ENCODE measurements at regions not wholly inside any gene's neighbourhood (a gene's known extent, or its start where the extent isn't known, plus 50 kb on each side); places are given as distances from the start of the nearest gene placed in this dataset.

DNA sequence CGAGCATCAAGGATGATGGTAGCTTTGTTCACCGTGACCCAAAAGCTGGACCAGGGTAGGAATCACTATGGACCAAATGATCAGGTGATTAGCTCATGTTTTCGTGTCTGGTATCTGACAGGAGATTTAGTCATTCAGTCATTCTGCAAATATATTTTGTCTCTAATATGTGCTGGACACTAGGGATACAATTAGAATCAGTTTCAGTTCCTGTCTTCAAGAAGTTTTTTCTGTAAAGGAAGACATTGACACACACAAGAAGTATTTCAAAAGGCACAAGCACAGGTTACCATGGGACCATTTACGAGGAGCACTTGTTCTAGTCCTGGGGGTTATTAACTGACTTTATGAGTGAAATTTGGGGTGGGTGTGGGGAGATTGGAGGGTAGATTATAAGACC is 244.9 kb downstream of the HIVEP2 start:
- TF ChIP-seq, protein P1, sequence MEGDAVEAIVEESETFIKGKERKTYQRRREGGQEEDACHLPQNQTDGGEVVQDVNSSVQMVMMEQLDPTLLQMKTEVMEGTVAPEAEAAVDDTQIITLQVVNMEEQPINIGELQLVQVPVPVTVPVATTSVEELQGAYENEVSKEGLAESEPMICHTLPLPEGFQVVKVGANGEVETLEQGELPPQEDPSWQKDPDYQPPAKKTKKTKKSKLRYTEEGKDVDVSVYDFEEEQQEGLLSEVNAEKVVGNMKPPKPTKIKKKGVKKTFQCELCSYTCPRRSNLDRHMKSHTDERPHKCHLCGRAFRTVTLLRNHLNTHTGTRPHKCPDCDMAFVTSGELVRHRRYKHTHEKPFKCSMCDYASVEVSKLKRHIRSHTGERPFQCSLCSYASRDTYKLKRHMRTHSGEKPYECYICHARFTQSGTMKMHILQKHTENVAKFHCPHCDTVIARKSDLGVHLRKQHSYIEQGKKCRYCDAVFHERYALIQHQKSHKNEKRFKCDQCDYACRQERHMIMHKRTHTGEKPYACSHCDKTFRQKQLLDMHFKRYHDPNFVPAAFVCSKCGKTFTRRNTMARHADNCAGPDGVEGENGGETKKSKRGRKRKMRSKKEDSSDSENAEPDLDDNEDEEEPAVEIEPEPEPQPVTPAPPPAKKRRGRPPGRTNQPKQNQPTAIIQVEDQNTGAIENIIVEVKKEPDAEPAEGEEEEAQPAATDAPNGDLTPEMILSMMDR (IDR thresholded peaks at IDR 0.05) = no peak
- no peak for TF ChIP-seq POLR2A (IDR thresholded peaks at IDR 0.05)
- WGBS, 4 donors = 78 to 85% (median 82%) methylated on average over 4 of the region's 4 CpGs
- H3K27me3 ChIP-seq = no peaks in the 10 kb centered on the region
- no peaks in the 10 kb centered on the region for H3K36me3 ChIP-seq (replicated peaks in 1 of 2)
- peaks cover 4 to 22% of the 10 kb centered on the region in 2 donors for H3K4me1 ChIP-seq (replicated peaks in 1 of 2)
- no peaks in the 10 kb centered on the region for H3K9me3 ChIP-seq (replicated peaks in 1 of 3)
- no peak for DNase-seq
- no peak overlapping the region for H3K27ac ChIP-seq
- H3K4me3 ChIP-seq = no peak overlapping the region
- intact Hi-C loops (cut with DNase I) = no loop called here

DNA sequence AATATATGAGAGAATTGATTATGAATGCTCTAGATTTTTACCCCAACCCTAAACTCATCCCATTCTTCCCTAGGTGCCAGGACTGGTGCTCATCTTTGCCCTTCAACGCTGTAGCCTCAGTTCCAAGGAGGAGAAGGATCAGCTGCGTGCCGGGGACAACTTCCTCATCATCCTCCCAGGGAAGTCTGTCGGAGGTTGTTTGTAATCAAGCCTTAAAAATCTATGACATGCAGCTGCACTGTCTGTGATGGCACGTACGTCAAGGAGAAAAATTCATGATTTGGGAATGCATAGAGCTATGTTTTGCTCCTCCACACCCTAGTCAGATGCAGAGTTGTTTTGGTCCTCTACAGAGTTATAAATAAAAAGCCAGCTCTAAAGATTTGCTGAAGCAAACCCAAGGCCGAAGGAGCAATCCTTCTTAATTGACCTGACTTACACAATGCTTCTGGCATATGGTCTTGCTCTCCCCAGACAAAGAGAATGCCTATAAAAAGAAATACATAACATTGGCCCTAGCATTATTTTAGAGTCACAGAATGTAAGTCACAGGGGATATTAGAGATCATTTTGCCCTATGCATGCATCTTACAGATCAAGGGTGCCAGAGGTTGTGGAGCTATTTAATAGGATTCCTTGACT is 244.2 kb downstream of the HIVEP2 start:
- Histone ChIP-seq H3K27ac (peak overlapping the region in 1 of 5 donors; percentile 2), H3K27me3 (no peaks in the 10 kb centered on the region), H3K4me1 (replicated peaks in 1 of 2) (peaks cover 4 to 22% of the 10 kb centered on the region in 2 donors), H3K4me3 (no peak overlapping the region), H3K36me3 (replicated peaks in 1 of 2) (no peaks in the 10 kb centered on the region), H3K9me3 (replicated peaks in 1 of 3) (no peaks in the 10 kb centered on the region)
- 38 to 47% (median 46%) methylated on average over 7 of the region's 7 CpGs for WGBS, 4 donors
- intact Hi-C loops (cut with DNase I) = no loop called here
- DNase-seq = peak in 1 of 7 donors; percentile 26
- TF ChIP-seq, protein P1 (IDR thresholded peaks at IDR 0.05) = no peak
- no peak for TF ChIP-seq POLR2A (IDR thresholded peaks at IDR 0.05)

All from adrenal gland (tissue), 9 donors.